AG09309 (cell line): ENCODE measurements at regions not wholly inside any gene's neighbourhood (a gene's known extent, or its start where the extent isn't known, plus 50 kb on each side); places are given as distances from the start of the nearest gene placed in this dataset.
"Not testable (repeated sequence)": the region's sequence is repeated elsewhere in the genome, so short reads cannot be mapped to it uniquely, and the experiment has no call there.

Source experiments
- DNase-seq: peaks from one replicate; pipeline ENCODE4 v3.0.0-alpha.2; 2010; ENCODE audit warnings: low read depth
- H3K4me3 ChIP-seq: 2 replicates; pipeline ENCODE4 v1.5.1; 2011; ENCODE audit warnings: mild to moderate bottlenecking, low read depth, low read length, moderate library complexity; ENCODE audit not compliant: control insufficient read depth
- CTCF ChIP-seq: IDR thresholded peaks from 2 replicates; pipeline ENCODE4 v1.5.1; 2011; ENCODE audit warnings: mild to moderate bottlenecking, low read depth, low read length, inconsistent platforms; ENCODE audit not compliant: insufficient read depth, control insufficient read depth; ENCODE audit errors: missing control alignments

- TF ChIP-seq CTCF = no peak
- peak; percentile 58 for DNase-seq
- no peak overlapping the region for H3K4me3 ChIP-seq
Observed at GRCh38 chr17:78294776-78295175, 63.3 kb downstream of the TMEM235 start.

- DNase-seq = no peak
- TF ChIP-seq CTCF = no peak
- no peak overlapping the region for H3K4me3 ChIP-seq
Observed at GRCh38 chr17:78294356-78294755, 62.9 kb downstream of the TMEM235 start.

- not testable (repeated sequence) for H3K4me3 ChIP-seq, DNase-seq
Observed at GRCh38 chr17:78293151-78293550, 61.7 kb downstream of the TMEM235 start.

- TF ChIP-seq CTCF = no peak
- no peak overlapping the region for H3K4me3 ChIP-seq
- no peak for DNase-seq
Observed at GRCh38 chr17:78291944-78292910, 60.8 kb downstream of the TMEM235 start.

GRCh38 chr17:78290721-78291120 lies 59.3 kb downstream of the TMEM235 start:
- no peak for DNase-seq
- H3K4me3 ChIP-seq = no peak overlapping the region
- TF ChIP-seq CTCF = no peak
